ENCODE measurements at regions not wholly inside any gene's neighbourhood (a gene's known extent, or its start where the extent isn't known, plus 50 kb on each side); places are given as distances from the start of the nearest gene placed in this dataset.
A peak's percentile ranks its signal among the peaks of the same experiment; 100 is the strongest.

GRCh38 chrX:40273356-40274050, 175.7 kb upstream of the BCOR start:
- DNase-seq (ENCODE audit: low read depth) = no peak

- DNase-seq (ENCODE audit: low read depth) = no peak
Observed at GRCh38 chrX:40272776-40273175, 175.0 kb upstream of the BCOR start.

GRCh38 chrX:40272141-40272540, 174.4 kb upstream of the BCOR start:
- no peak for DNase-seq (ENCODE audit: low read depth)

DNA sequence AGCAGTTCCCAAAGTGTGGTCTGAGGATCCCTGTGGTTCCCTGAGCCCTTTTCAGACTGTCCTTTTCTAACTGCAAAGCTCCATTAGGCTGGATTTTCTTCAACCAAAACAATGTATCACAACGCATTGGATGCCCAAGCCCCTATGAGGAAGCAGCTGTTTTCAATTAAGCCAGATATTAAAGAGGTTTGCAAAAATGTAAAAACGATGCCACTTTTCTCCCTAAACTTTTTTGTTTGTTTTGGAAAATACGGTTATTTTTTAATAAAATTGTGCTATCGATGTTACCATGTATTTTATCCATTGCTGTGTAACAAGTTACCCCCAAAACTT, 170.4 kb upstream of the BCOR start:
- DNase-seq (ENCODE audit: low read depth) = no peak

GRCh38 chrX:40267334-40268187, 169.8 kb upstream of the BCOR start:
- no peak for DNase-seq (ENCODE audit: low read depth)

GRCh38 chrX:40266490-40267333, 169.0 kb upstream of the BCOR start:
- peak; percentile 38 for DNase-seq (ENCODE audit: low read depth)

DNA sequence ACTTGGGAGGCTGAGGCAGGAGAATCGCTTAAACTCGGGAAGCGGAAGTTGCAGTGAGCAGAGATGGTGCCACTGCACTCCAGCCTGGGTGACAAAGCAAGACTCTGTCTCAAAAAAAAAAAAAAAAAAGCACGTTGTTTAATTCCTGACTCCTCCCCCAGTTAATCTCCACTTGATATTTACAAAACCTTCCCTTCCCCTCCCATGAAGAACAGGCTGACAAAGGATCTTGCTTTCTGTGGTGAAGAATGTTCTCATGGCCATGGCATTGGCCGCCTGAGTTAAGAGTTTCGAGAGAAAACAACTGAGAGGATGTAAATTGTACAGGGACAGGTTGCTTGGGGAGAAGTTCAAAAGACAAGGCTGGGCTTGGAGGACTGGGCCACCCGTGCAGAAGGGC, 168.2 kb upstream of the BCOR start:
- DNase-seq (ENCODE audit: low read depth) = no peak

DNA sequence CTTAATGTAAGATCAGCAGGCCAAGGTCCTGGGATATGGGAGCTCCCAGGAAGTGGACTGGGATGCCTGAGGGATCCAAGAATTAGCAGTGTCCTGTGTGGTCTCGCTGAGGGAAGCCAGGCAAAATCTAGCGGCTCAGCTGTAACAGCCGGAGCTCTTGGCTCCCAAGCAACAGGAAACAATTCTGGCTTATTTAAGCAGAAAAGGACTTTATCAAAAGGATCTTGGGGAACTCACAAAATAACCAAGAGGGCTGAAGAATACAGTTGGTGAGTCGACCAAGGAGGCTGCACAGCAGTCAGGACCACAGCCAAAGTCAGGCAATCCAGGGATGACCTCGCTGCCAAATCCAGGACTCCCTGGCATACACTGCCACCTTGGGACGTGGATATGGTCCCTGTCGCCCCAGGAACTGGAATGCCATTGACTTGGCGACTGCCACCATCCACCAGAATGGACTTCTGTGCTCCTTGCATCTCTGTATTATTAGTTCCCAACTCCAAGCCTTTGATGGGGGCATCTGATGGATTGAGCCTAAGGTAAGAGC, 165.3 kb upstream of the BCOR start:
- DNase-seq (ENCODE audit: low read depth) = no peak

DNA sequence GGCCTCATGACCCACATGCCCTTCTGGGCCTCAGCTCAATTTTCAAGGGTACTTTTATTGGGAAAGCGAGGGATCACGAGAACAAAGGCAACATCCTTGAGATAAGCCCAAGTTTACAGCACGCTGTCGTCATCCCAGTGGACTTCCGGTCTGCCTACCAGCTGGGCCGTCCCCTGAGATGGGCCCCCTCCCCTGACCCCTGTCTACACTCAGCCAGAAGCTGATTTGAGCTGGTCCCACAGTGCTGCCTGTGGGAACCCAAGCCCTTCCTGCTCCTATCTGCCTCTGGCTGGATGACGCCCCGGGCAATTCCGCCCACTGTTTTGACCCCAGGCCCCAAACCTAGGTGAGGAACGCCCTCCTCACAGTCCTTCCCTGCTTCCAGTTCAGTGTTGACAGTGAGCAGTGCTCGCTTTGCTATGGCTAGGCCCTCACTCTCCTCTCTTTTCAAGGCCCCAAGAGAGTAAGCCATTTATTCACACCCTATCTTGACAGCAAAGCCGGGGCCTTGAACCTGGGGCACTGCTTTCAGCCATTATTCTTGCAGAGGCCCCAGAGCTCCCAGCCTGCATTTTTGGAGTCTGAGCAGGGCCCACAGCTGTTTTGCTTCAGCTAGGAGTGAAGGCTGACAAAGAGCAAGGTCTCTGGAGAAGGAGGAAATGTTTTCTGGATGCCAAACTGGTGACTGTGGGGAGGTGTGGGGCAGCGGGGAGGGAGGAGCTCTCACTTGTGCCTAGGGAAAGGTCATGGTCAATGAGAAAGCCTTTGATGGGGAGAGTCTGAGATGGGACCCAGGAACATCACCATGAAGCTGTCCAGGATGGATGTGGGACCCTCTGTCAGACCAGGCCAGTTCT, 164.6 kb upstream of the BCOR start:
- no peak for DNase-seq (ENCODE audit: low read depth)

GRCh38 chrX:40261833-40262156, 164.0 kb upstream of the BCOR start:
- DNase-seq (ENCODE audit: low read depth) = no peak

DNA sequence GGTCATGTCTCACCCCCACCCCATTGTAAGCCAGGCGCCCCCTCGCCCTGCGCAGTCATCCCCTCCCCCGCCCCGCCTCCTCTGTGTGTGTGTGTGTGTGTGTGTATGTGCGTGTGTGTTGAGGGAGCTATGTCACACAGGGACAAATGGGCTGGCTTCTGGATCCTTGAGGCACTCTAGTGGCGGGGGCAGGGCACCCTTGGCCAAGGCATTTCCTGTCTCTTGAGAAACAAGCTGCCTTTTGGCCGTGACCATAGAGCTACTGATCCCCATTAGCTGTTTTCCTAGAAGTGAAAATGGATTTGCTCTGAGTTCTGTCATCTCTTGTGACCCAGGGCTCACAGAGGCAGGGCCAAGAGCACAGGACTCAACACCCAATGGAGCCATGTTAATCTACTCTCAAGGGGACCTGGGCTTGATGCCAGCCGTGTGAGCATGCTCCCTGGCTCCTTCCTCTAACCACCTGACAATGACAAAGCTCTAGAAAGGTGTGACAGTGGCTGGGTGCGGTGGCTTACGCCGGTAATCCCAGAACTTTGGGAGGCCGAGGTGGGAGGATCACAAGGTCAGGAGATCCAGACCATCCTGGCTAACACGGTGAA, 162.5 kb upstream of the BCOR start:
- no peak for DNase-seq (ENCODE audit: low read depth)

- no peak for DNase-seq (ENCODE audit: low read depth)
Observed at GRCh38 chrX:40258909-40259308, 161.2 kb upstream of the BCOR start.

DNA sequence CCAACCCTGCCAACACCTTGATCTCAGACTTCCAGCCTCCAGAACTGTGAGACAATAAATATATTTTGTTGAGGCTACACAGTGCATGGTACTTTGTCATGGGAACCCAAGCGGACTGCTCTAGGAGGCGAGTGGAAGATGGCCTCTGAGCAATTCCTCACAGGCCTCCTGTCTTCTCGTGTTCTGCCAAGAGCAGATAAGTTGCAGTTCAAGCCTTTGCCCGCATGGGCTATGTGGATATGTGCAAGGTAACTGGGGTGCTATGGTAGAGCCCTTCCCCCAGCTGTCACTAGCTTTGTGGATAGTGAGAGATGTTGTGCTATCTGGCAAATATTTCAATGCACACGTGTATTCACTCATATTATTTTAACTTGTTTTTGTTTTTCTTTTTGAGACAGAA, 156.0 kb upstream of the BCOR start:
- DNase-seq (ENCODE audit: low read depth) = no peak

DNA sequence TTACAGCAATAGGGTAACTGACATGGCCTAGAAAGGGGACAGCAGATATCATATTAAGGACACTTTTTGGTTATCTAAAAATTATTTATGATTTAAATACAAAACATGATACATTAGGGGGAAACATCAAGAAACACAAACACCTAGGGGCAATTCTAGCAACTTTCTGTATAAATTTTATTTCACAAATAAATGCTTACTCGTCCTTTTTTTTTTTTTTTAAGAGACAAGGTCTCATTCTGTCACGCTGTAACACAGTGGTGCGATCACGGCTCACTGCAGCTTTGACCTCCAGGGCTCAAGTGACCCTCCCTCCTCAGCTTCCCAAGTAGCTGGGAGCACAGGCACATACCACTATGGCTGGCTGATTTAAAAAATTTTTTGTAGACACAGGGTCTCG, 151.8 kb upstream of the BCOR start:
- no peak for DNase-seq (ENCODE audit: low read depth)

GRCh38 chrX:40248822-40249221, 151.1 kb upstream of the BCOR start:
- DNase-seq (ENCODE audit: low read depth) = no peak

DNA sequence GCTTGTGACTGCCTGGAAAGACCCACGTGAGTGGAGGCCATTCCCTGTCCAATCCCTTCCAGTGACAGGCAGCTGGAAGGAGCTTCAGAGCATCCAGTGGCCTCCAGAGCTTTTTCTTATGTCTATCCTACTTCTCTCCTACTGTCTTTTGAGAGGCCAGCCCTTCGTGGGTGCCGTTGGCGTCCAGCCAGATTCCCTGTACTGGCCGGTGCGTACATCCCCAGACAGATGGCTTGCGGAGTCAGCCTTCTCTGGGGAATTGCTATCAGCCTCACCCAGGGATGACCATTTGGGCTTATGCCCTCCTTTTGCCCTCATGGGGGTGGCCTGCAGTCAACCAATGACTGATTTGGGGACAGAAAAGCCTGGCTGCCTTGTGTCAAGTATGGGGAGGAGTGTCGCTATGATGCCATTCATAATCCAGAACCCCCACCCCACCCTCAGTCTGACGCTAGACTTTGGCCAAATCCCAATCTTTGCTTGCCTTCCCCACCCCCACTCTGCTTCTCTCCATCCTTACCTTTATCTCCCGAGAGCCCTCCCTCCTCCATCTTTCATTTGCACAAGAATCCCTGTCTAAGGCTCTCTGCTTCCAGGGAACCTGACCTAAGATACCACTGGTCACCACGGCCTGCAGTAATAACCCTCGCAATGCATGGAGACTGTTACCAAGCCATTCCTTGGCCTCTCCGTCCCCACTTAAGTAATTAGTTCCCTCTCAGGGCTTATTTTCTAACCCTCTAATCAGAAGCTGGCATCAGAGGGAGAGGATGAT, 150.3 kb upstream of the BCOR start:
- DNase-seq (ENCODE audit: low read depth) = no peak

DNA sequence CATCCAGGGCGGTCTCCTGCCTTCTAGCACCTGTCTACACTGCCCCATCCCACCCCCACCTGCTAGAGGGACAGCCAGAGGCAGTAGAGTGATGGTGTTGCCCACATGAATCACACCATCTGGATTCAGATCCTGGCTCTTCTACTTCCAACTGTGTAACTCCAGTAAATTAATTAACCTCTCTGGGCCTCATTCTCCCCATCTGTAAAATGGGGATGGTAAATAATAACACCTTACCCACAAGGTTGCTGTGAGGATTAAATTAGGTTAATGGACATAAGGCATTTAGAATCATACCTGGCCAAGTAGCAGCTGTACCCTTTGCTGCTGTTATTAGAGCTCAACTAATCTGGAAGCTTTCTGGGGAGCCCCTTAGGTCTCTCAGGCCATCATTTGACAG, 149.6 kb upstream of the BCOR start:
- DNase-seq (ENCODE audit: low read depth) = no peak

- no peak for DNase-seq (ENCODE audit: low read depth)
Observed at GRCh38 chrX:40245488-40246071, 147.8 kb upstream of the BCOR start.

GRCh38 chrX:40244980-40245379, 147.2 kb upstream of the BCOR start:
- DNase-seq (ENCODE audit: low read depth) = peak; percentile 0

Data from activated T-cell treated with anti-CD3 and anti-CD28 coated beads for 24 hours (primary cell).